OCI-LY3 (cell line): ENCODE measurements at regions not wholly inside any gene's neighbourhood (a gene's known extent, or its start where the extent isn't known, plus 50 kb on each side); places are given as distances from the start of the nearest gene placed in this dataset.

Experiments used
- H2AFZ ChIP-seq: fragments of 200-600, 300-600 bp; shearing (Covaris generic); 2 replicates; pipeline ENCODE4 v1.6.0; 2014; ENCODE audit warnings: antibody characterized with exemption, low read depth, low read length
- H3K27ac ChIP-seq: fragments of 200-600, 300-600 bp; sonication (generic); 2 replicates; pipeline ENCODE4 v1.5.1; 2014; ENCODE audit warnings: mild to moderate bottlenecking, low read length, moderate library complexity, mixed read lengths
- H3K27me3 ChIP-seq: fragments of 200-600, 300-600 bp; sonication (generic); 2 replicates; pipeline ENCODE4 v1.6.1; 2014; ENCODE audit warnings: low read depth, low read length, mixed read lengths
- H3K36me3 ChIP-seq: fragments of 200-600, 300-600 bp; sonication (generic); replicated peaks from 2 replicates; pipeline ENCODE3; 2014; ENCODE audit warnings: low read depth, low read length, mixed read lengths
- H3K4me1 ChIP-seq: fragments of 300-600, 200-600 bp; sonication (generic); 2 replicates; pipeline ENCODE4 v1.6.1; 2014; ENCODE audit warnings: low read length, mixed read lengths
- H3K4me2 ChIP-seq: fragments of 200-600, 300-600 bp; sonication (generic); 2 replicates; pipeline ENCODE4 v1.6.1; 2014; ENCODE audit warnings: low read length, mixed read lengths
- H3K4me3 ChIP-seq: fragments of 300-600, 200-600 bp; sonication (generic); 2 replicates; pipeline ENCODE4 v1.5.1; 2014; ENCODE audit warnings: antibody characterized with exemption, mild to moderate bottlenecking, low read length, moderate library complexity
- H3K79me2 ChIP-seq: fragments of 300-600, 200-600 bp; shearing (Covaris generic); 2 replicates; pipeline ENCODE4 v1.6.1; 2014; ENCODE audit warnings: mild to moderate bottlenecking, low read length, mixed read lengths
- H3K9ac ChIP-seq: fragments of 300-600, 200-600 bp; shearing (Covaris generic); 2 replicates; pipeline ENCODE4 v1.6.0; 2014; ENCODE audit warnings: mild to moderate bottlenecking, low read length, moderate library complexity
- H3K9me3 ChIP-seq: fragments of 200-600, 300-600 bp; shearing (Covaris generic); 2 replicates; pipeline ENCODE4 v1.6.1; 2014; ENCODE audit warnings: low read length, mixed read lengths; ENCODE audit not compliant: insufficient read depth
- H4K20me1 ChIP-seq: fragments of 200-600, 300-600 bp; sonication (generic); 2 replicates; pipeline ENCODE4 v1.6.1; 2016; ENCODE audit warnings: low read length, mixed read lengths; ENCODE audit not compliant: insufficient read depth
- CTCF ChIP-seq: fragments of 200-600, 300-600 bp; sonication (generic); IDR thresholded peaks from 2 replicates; pipeline ENCODE4 v1.5.1; 2014; ENCODE audit warnings: antibody characterized with exemption, low read length, low read depth
- EZH2phosphoT487 ChIP-seq: fragments of 200-600 bp; shearing (Covaris generic); IDR thresholded peaks from 2 replicates; pipeline ENCODE4 v1.6.1; 2018; ENCODE audit warnings: antibody characterized with exemption, mixed run types, low read depth

GRCh38 chr6:134680021-134680420, 269.9 kb downstream of the ALDH8A1 start:
- no peak for TF ChIP-seq CTCF
- no peak for TF ChIP-seq EZH2phosphoT487
- no peaks in the 10 kb centered on the region for H3K79me2 ChIP-seq
- H3K4me3 ChIP-seq: no peak overlapping the region
- H3K36me3 ChIP-seq: no peaks in the 10 kb centered on the region
- H3K9ac ChIP-seq: no peak overlapping the region
- no peak overlapping the region for H3K4me2 ChIP-seq
- no peaks in the 10 kb centered on the region for H4K20me1 ChIP-seq
- H3K27ac ChIP-seq: no peak overlapping the region
- H3K27me3 ChIP-seq: no peaks in the 10 kb centered on the region
- no peaks in the 10 kb centered on the region for H3K4me1 ChIP-seq
- H3K9me3 ChIP-seq: no peaks in the 10 kb centered on the region
- H2AFZ ChIP-seq: no peak overlapping the region

- Histone ChIP-seq H3K27me3 (no peaks in the 10 kb centered on the region), H3K4me2 (no peak overlapping the region), H3K9me3 (no peaks in the 10 kb centered on the region), H4K20me1 (no peaks in the 10 kb centered on the region), H2AFZ (no peak overlapping the region), H3K36me3 (no peaks in the 10 kb centered on the region), H3K9ac (no peak overlapping the region), H3K4me3 (no peak overlapping the region), H3K4me1 (no peaks in the 10 kb centered on the region), H3K79me2 (no peaks in the 10 kb centered on the region), H3K27ac (no peak overlapping the region)
- no peak for TF ChIP-seq CTCF
- no peak for TF ChIP-seq EZH2phosphoT487
Measured at GRCh38 chr6:134678436-134678889, 271.4 kb downstream of the ALDH8A1 start.

- no peak overlapping the region for H2AFZ ChIP-seq
- H3K36me3 ChIP-seq: no peaks in the 10 kb centered on the region
- no peak overlapping the region for H3K27ac ChIP-seq
- H3K27me3 ChIP-seq: no peaks in the 10 kb centered on the region
- no peaks in the 10 kb centered on the region for H3K4me1 ChIP-seq
- no peak overlapping the region for H3K4me3 ChIP-seq
- no peak overlapping the region for H3K4me2 ChIP-seq
- no peaks in the 10 kb centered on the region for H3K79me2 ChIP-seq
- H3K9ac ChIP-seq: no peak overlapping the region
- no peaks in the 10 kb centered on the region for H3K9me3 ChIP-seq
- TF ChIP-seq CTCF: no peak
- TF ChIP-seq EZH2phosphoT487: no peak
- no peaks in the 10 kb centered on the region for H4K20me1 ChIP-seq
Measured at GRCh38 chr6:134676307-134677281, 273.3 kb downstream of the ALDH8A1 start.
